CD4-positive, alpha-beta T cell treated with Interferon gamma for 1 hour (primary cell): ENCODE measurements at regions not wholly inside any gene's neighbourhood (a gene's known extent, or its start where the extent isn't known, plus 50 kb on each side); places are given as distances from the start of the nearest gene placed in this dataset.

Experiments used
- DNase-seq: peaks from one replicate; pipeline ENCODE4 v3.0.0-alpha.2; 2020

- no peak for DNase-seq
Observed at GRCh38 chr20:19958928-19959327, 58.2 kb upstream of the NAA20 start.

- DNase-seq: no peak
Observed at GRCh38 chr20:19960745-19961144, 56.4 kb upstream of the NAA20 start.

GRCh38 chr20:19961293-19961692 is 55.9 kb upstream of the NAA20 start:
- DNase-seq: no peak

GRCh38 chr20:19962958-19963357 is 54.2 kb upstream of the NAA20 start:
- DNase-seq: no peak

GRCh38 chr20:19964289-19965265 is 52.6 kb upstream of the NAA20 start:
- no peak for DNase-seq

GRCh38 chr20:19966840-19967239 is 50.3 kb upstream of the NAA20 start:
- no peak for DNase-seq
